ENCODE measurements at regions not wholly inside any gene's neighbourhood (a gene's known extent, or its start where the extent isn't known, plus 50 kb on each side); places are given as distances from the start of the nearest gene placed in this dataset.
"Not testable (repeated sequence)": the region's sequence is repeated elsewhere in the genome, so short reads cannot be mapped to it uniquely, and the experiment has no call there.

DNA sequence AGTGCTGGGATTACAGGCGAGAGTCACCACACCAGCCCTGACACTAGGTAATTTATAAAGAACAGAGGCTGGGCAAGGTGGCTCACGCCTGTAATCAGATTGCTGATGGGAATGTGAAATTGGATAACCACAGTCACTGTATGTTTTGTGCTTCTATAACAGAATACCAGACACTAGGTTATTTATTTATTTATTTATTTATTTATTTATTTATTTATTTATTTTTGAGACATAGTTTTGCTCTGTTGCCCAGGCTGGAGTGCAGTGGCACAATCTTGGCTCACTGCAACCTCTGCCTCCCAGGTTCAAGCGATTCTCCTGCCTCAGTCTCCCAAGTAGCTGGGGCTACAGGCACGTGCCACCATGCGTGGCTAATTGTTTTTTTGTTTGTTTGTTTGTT is 130.0 kb upstream of the FOXN3 start:
- not testable (repeated sequence) for H3K27ac Mint-ChIP-seq; DNase-seq; H3K4me3 Mint-ChIP-seq; H3K9me3 Mint-ChIP-seq; H3K36me3 Mint-ChIP-seq (ENCODE audit: low read depth); H3K27me3 Mint-ChIP-seq; ATAC-seq
- peaks cover 36% of the 10 kb centered on the region for H3K4me1 Mint-ChIP-seq

GRCh38 chr14:89544636-89545301 is 127.7 kb upstream of the FOXN3 start:
- peaks cover 8% of the 10 kb centered on the region for H3K36me3 Mint-ChIP-seq (ENCODE audit: low read depth)
- H3K27me3 Mint-ChIP-seq, result no peaks in the 10 kb centered on the region
- ATAC-seq (no peak), DNase-seq (no peak)
- no peaks in the 10 kb centered on the region for H3K9me3 Mint-ChIP-seq
- H3K4me1 Mint-ChIP-seq, result peaks cover 34% of the 10 kb centered on the region
- H3K4me3 Mint-ChIP-seq, result no peak overlapping the region
- no peak overlapping the region for H3K27ac Mint-ChIP-seq

DNA sequence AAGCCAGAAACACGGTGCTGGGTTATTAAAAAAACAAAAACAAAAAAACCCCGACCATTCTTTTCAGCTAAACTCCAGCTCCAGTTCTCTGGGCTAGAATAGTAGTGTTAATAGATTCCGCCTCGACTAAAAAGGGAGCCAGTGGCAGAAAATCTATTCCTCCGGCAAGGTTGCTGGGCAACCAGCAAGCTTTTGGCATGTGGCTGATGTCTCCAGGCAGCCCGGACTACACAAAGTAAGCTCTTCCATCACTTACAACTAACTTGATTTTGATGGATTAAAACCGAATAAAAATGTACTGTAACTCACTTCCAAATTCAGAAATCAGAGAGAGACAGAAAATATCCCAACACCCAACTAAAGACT is 126.4 kb upstream of the FOXN3 start:
- ATAC-seq (no peak), DNase-seq (no peak)
- H3K9me3 Mint-ChIP-seq, result no peaks in the 10 kb centered on the region
- no peak overlapping the region for H3K4me3 Mint-ChIP-seq
- no peak overlapping the region for H3K27ac Mint-ChIP-seq
- peaks cover 39% of the 10 kb centered on the region for H3K4me1 Mint-ChIP-seq
- peaks cover 11% of the 10 kb centered on the region for H3K36me3 Mint-ChIP-seq (ENCODE audit: low read depth)
- no peaks in the 10 kb centered on the region for H3K27me3 Mint-ChIP-seq

- Mint-ChIP-seq H3K27ac (no peak overlapping the region), H3K9me3 (no peaks in the 10 kb centered on the region), H3K27me3 (no peaks in the 10 kb centered on the region), H3K4me3 (no peak overlapping the region), H3K4me1 (peaks cover 42% of the 10 kb centered on the region), H3K36me3 (ENCODE audit: low read depth) (peaks cover 8% of the 10 kb centered on the region)
- DNase-seq (no peak), ATAC-seq (no peak)
Observed at GRCh38 chr14:89542786-89543424, 125.9 kb upstream of the FOXN3 start.

GRCh38 chr14:89540830-89541470 is 123.9 kb upstream of the FOXN3 start:
- no peak overlapping the region for H3K4me3 Mint-ChIP-seq
- H3K27me3 Mint-ChIP-seq, result no peaks in the 10 kb centered on the region
- H3K9me3 Mint-ChIP-seq, result no peaks in the 10 kb centered on the region
- H3K4me1 Mint-ChIP-seq, result peaks cover 49% of the 10 kb centered on the region
- H3K27ac Mint-ChIP-seq, result no peak overlapping the region
- no peak for ATAC-seq
- no peak for DNase-seq
- peaks cover 12% of the 10 kb centered on the region for H3K36me3 Mint-ChIP-seq (ENCODE audit: low read depth)

DNA sequence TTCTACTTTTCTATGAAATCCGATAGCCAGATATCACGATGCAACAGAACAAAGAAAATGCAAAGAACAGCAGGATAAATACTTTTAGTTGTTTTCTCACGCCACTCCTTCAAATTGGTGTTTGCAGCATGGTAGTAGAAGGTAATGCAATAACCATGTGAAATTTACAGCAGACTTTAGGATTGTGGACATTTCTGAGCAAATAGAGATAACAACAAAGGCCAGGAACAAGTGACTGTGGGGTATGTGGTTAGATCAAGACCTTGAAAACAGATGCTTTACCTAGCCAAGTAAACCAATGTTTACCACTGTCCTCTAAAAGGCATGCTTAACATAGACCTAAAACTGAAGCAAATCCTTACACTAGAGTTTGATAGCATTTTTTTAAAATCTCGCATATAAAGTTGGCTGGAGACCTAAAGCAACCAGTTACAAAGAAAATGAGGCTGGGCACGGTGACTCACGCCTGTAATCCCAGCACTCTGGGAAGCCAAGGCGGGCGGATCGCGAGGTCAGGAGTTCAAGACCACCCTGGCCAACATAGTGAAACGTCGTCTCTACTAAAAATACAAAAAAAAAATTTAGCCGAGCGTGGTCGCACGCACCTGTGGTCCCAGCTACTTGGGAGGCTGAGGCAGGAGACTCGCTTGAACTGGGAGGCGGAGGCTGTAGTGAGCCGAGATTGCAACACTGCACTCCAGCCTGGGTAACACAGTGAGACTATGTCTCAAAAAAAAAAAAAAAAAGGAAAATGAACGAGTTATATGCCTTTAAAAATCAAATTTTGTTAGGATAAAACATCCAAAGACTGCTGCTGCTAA is 123.2 kb upstream of the FOXN3 start:
- no peak overlapping the region for H3K4me3 Mint-ChIP-seq
- DNase-seq (no peak), ATAC-seq (no peak)
- H3K27ac Mint-ChIP-seq, result no peak overlapping the region
- H3K4me1 Mint-ChIP-seq, result peaks cover 49% of the 10 kb centered on the region
- peaks cover 12% of the 10 kb centered on the region for H3K36me3 Mint-ChIP-seq (ENCODE audit: low read depth)
- no peaks in the 10 kb centered on the region for H3K27me3 Mint-ChIP-seq
- no peaks in the 10 kb centered on the region for H3K9me3 Mint-ChIP-seq

DNA sequence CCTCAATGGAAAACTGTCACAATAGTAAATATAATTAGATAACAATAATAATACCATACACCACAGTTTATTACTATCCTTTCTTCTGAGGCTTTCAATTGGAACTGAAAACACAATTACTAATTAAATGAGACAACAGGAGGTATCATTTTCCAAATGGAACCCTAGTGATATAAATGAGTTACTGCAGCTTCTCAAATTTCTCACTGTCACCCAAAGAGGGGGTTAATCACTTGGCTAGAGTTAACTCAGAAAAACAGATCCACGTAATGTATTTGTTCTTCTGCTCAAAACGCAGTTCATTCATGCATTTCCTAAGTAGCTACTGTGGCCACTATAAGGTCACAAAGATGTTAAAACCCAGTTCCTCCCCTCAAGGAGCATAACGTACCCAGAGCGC is 120.9 kb upstream of the FOXN3 start:
- Mint-ChIP-seq H3K36me3 (ENCODE audit: low read depth) (peaks cover 16% of the 10 kb centered on the region), H3K4me3 (no peak overlapping the region), H3K27ac (no peak overlapping the region), H3K4me1 (peaks cover 44% of the 10 kb centered on the region), H3K9me3 (no peaks in the 10 kb centered on the region), H3K27me3 (no peaks in the 10 kb centered on the region)
- no peak for ATAC-seq
- DNase-seq, result no peak

GRCh38 chr14:89534902-89535685 is 118.1 kb upstream of the FOXN3 start:
- H3K27ac Mint-ChIP-seq, result no peak overlapping the region
- ATAC-seq, result no peak
- H3K4me3 Mint-ChIP-seq, result no peak overlapping the region
- H3K36me3 Mint-ChIP-seq (ENCODE audit: low read depth), result peaks cover 17% of the 10 kb centered on the region
- DNase-seq, result no peak
- peaks cover 22% of the 10 kb centered on the region for H3K4me1 Mint-ChIP-seq
- peaks cover 2% of the 10 kb centered on the region for H3K9me3 Mint-ChIP-seq
- no peaks in the 10 kb centered on the region for H3K27me3 Mint-ChIP-seq

- Mint-ChIP-seq H3K4me1 (peaks cover 13% of the 10 kb centered on the region), H3K27me3 (no peaks in the 10 kb centered on the region), H3K9me3 (peaks cover 4% of the 10 kb centered on the region), H3K4me3 (no peak overlapping the region), H3K27ac (no peak overlapping the region), H3K36me3 (ENCODE audit: low read depth) (peaks cover 14% of the 10 kb centered on the region)
- ATAC-seq (no peak), DNase-seq (no peak)
Observed at GRCh38 chr14:89533766-89534165, 116.7 kb upstream of the FOXN3 start.

GRCh38 chr14:89533136-89533535 is 116.1 kb upstream of the FOXN3 start:
- H3K4me3 Mint-ChIP-seq, result no peak overlapping the region
- ATAC-seq (no peak), DNase-seq (no peak)
- H3K4me1 Mint-ChIP-seq, result peaks cover 13% of the 10 kb centered on the region
- peaks cover 4% of the 10 kb centered on the region for H3K9me3 Mint-ChIP-seq
- H3K27me3 Mint-ChIP-seq, result no peaks in the 10 kb centered on the region
- H3K27ac Mint-ChIP-seq, result no peak overlapping the region
- peaks cover 14% of the 10 kb centered on the region for H3K36me3 Mint-ChIP-seq (ENCODE audit: low read depth)

- peaks cover 17% of the 10 kb centered on the region for H3K36me3 Mint-ChIP-seq (ENCODE audit: low read depth)
- DNase-seq, result no peak
- H3K27me3 Mint-ChIP-seq, result no peaks in the 10 kb centered on the region
- peaks cover 9% of the 10 kb centered on the region for H3K9me3 Mint-ChIP-seq
- H3K4me3 Mint-ChIP-seq, result no peak overlapping the region
- no peak for ATAC-seq
- no peak overlapping the region for H3K27ac Mint-ChIP-seq
- peaks cover 4% of the 10 kb centered on the region for H3K4me1 Mint-ChIP-seq
Observed at GRCh38 chr14:89531661-89532335, 114.8 kb upstream of the FOXN3 start.

GRCh38 chr14:89524990-89525667 is 108.1 kb upstream of the FOXN3 start:
- Mint-ChIP-seq H3K4me1 (peaks cover 18% of the 10 kb centered on the region), H3K27ac (no peak overlapping the region), H3K4me3 (no peak overlapping the region), H3K27me3 (no peaks in the 10 kb centered on the region), H3K36me3 (ENCODE audit: low read depth) (peaks cover 42% of the 10 kb centered on the region), H3K9me3 (peaks cover 27% of the 10 kb centered on the region)
- no peak for ATAC-seq
- DNase-seq, result no peak

DNA sequence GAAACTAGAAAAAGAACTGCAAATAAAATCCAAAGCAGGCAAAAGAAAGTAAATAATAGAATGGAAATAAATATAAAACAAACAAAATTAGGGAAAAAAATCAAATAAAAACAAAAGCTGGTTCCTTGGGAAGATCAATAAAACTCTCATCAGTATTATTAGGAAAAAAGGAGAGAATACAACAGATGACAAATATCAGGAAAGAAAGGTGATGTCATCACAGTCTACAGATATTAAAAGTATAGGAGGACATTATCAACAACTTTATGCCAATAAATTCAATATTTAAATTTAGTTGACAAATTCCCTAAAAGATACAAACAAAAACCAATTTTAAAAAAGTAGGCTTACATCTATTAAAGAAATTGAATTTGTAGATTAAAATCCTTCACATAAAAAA is 107.4 kb upstream of the FOXN3 start:
- DNase-seq (no peak), ATAC-seq (no peak)
- peaks cover 25% of the 10 kb centered on the region for H3K9me3 Mint-ChIP-seq
- H3K36me3 Mint-ChIP-seq (ENCODE audit: low read depth), result peaks cover 43% of the 10 kb centered on the region
- no peak overlapping the region for H3K4me3 Mint-ChIP-seq
- H3K27me3 Mint-ChIP-seq, result no peaks in the 10 kb centered on the region
- peaks cover 18% of the 10 kb centered on the region for H3K4me1 Mint-ChIP-seq
- H3K27ac Mint-ChIP-seq, result no peak overlapping the region

Measured in activated naive CD8-positive, alpha-beta T cell treated with anti-CD3 and anti-CD28 coated beads, Interleukin-2, amount 50 U/mL, for 24 hours (primary cell).